Adrenal gland (tissue), 9 donors: ENCODE measurements at regions not wholly inside any gene's neighbourhood (a gene's known extent, or its start where the extent isn't known, plus 50 kb on each side); places are given as distances from the start of the nearest gene placed in this dataset.

ENCODE experiments used
- DNase-seq, 7 donors: peaks; one replicate each; pipeline ENCODE4 v3.0.0-alpha.2; 2019 to 2020
- H3K27ac ChIP-seq, 5 donors: fragments of 200-600 bp; sonication (generic) in 4 of 5; 1 replicate in 3 of 5; 2 replicates in 2 of 5; pipeline versions ENCODE4 v1.5.1 to v1.8.0; 2016 to 2020; ENCODE audit warnings: mild to moderate bottlenecking in 1 of 5
- H3K27me3 ChIP-seq: fragments of 200-600 bp; 2 replicates; pipeline ENCODE4 v1.8.0; 2021
- H3K36me3 ChIP-seq, 2 donors: fragments of 200-600 bp; replicated peaks in 1 of 2; 1 replicate in 1 of 2; 2 replicates in 1 of 2; pipeline versions ENCODE4 v1.5.1 to v1.8.0; 2018 to 2022
- H3K4me1 ChIP-seq, 2 donors: fragments of 200-600 bp; replicated peaks in 1 of 2; 1 replicate in 1 of 2; 2 replicates in 1 of 2; pipeline versions ENCODE4 v1.5.1 to v1.8.0; 2018 to 2021
- H3K4me3 ChIP-seq, 4 donors: fragments of 200-600 bp; sonication (generic) in 3 of 4; one replicate each; pipeline ENCODE4 v1.5.1; 2016 to 2018
- H3K9me3 ChIP-seq, 3 donors: fragments of 200-600 bp; sonication (generic) in 1 of 3; replicated peaks in 1 of 3; 1 replicate in 2 of 3; 2 replicates in 1 of 3; pipeline versions ENCODE4 v1.5.1 to v1.8.0; 2016 to 2021
- POLR2A ChIP-seq, 2 donors: fragments of 450-650 bp; IDR thresholded peaks; one replicate each; pipeline ENCODE4 v1.6.1; 2017; ENCODE audit warnings: antibody characterized with exemption in 2 of 2, mild to moderate bottlenecking in 2 of 2, moderate library complexity in 1 of 2
- WGBS, 4 donors: extraction: QIAGEN DNeasy Blood & Tissue Kit in 2 of 4; methylation state at CpG; one replicate each; pipeline versions ENCODE4 v1.1.5 to v1.1.7; 2013 to 2017; 5-methylcytosine and 5-hydroxymethylcytosine counted together
- intact Hi-C, 2 donors: fragments of 100-400 bp; cut with DNase I; formaldehyde crosslinking; loops; one replicate each; pipeline versions ENCODE4 v1.14.1 to v1.15.0; 2022 to 2023
- TF ChIP-seq, protein P1 (sequence below), 6 experiments: fragments of 450-650 bp in 4 of 6; fragments of 200-600 bp in 2 of 6; sonication (generic) in 1 of 6; IDR thresholded peaks; 1 replicate in 5 of 6; 2 replicates in 1 of 6; pipeline versions ENCODE4 v1.5.1 to v1.8.0; 2016 to 2021; ENCODE audit warnings: antibody characterized with exemption in 6 of 6, mild to moderate bottlenecking in 2 of 6, moderate library complexity in 1 of 6
- donor health status: healthy with polysubstance abuse.
- donor health status: Bipolar disorder and iron deficiency.
- donor health status: DM: yes; HTN: yes; CAD: no.
- donor health status: DM: no; HTN: no; CAD: no.
- donor health status: DM: no; HTN: no; CAD: no.

DNA sequence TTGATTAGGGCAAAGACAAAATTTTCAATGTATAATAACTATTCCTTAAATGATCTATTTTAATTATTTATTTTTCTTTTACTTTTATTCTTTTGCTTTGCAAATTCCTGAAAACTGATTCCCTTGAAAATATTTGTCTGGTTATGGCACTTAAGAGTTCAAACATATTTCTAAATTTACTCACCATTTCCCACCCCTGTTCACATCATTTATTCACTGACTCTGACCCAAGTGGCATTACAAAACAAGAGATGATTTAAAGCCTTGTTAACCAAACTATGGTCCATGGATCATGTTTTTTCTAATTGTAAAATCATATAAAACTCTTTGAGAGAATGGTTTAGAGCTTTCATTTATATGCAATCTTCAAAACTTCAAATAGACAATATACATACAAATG lies 1256.1 kb upstream of the LRRN3 start:
- H3K27me3 ChIP-seq: no peaks in the 10 kb centered on the region
- no peaks in the 10 kb centered on the region for H3K9me3 ChIP-seq
- DNase-seq: no peak
- H3K4me1 ChIP-seq: no peaks in the 10 kb centered on the region
- H3K36me3 ChIP-seq: no peaks in the 10 kb centered on the region
- H3K4me3 ChIP-seq: no peak overlapping the region
- TF ChIP-seq, protein P1, sequence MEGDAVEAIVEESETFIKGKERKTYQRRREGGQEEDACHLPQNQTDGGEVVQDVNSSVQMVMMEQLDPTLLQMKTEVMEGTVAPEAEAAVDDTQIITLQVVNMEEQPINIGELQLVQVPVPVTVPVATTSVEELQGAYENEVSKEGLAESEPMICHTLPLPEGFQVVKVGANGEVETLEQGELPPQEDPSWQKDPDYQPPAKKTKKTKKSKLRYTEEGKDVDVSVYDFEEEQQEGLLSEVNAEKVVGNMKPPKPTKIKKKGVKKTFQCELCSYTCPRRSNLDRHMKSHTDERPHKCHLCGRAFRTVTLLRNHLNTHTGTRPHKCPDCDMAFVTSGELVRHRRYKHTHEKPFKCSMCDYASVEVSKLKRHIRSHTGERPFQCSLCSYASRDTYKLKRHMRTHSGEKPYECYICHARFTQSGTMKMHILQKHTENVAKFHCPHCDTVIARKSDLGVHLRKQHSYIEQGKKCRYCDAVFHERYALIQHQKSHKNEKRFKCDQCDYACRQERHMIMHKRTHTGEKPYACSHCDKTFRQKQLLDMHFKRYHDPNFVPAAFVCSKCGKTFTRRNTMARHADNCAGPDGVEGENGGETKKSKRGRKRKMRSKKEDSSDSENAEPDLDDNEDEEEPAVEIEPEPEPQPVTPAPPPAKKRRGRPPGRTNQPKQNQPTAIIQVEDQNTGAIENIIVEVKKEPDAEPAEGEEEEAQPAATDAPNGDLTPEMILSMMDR (IDR thresholded peaks at IDR 0.05): no peak
- no peak for TF ChIP-seq POLR2A (IDR thresholded peaks at IDR 0.05)
- intact Hi-C loops: no loop called here
- no peak overlapping the region for H3K27ac ChIP-seq

DNA sequence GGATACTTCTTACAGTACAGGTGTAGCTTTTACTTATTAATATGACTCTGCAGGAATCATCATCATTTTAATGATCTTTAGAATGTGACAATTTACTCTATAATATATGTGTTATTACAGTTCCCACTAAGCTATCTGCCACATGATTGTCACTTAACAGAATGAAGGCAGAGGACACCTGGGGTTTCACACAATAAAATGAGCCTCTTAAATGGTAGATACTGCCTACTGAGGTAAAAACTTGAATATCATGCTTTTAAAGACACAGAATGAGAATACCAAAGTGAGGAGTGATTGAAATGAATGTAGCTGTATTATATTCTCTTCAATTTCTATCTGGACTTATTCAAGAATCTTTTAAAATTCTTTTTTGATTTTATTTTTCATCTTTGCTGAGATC lies 1255.3 kb upstream of the LRRN3 start:
- TF ChIP-seq, protein P1 (IDR thresholded peaks at IDR 0.05): no peak
- no peak for TF ChIP-seq POLR2A (IDR thresholded peaks at IDR 0.05)
- Histone ChIP-seq H3K4me3 (no peak overlapping the region), H3K4me1 (no peaks in the 10 kb centered on the region), H3K9me3 (no peaks in the 10 kb centered on the region), H3K36me3 (no peaks in the 10 kb centered on the region), H3K27ac (no peak overlapping the region), H3K27me3 (no peaks in the 10 kb centered on the region)
- no peak for DNase-seq
- intact Hi-C loops: no loop called here

DNA sequence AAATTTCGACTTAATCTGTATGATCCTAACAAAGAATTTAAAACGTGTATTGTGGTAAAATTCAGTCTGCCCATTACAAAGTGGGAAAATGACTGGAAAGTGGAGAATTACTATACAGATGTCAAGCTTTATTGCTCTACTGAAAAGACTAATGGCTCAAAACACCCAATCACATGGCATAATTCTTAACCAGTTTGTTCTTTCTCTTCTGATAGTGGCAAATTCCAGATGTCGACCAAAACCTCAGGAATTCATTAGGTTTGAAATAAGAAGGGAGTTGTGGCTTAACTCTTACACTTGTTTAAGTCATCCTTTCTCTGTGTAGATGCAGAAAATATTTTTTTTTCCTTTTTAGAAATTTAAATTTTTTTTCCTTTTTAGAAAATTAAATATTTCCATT lies 1254.9 kb upstream of the LRRN3 start:
- no peak for TF ChIP-seq POLR2A (IDR thresholded peaks at IDR 0.05)
- TF ChIP-seq, protein P1 (IDR thresholded peaks at IDR 0.05): no peak
- DNase-seq: no peak
- Histone ChIP-seq H3K9me3 (no peaks in the 10 kb centered on the region), H3K27ac (no peak overlapping the region), H3K27me3 (no peaks in the 10 kb centered on the region), H3K4me3 (no peak overlapping the region), H3K4me1 (no peaks in the 10 kb centered on the region), H3K36me3 (no peaks in the 10 kb centered on the region)
- intact Hi-C loops: no loop called here
- WGBS, 4 donors: 78 to 90% (median 84%) methylated on average over 3 of the region's 3 CpGs

GRCh38 chr7:109842386-109842785 lies 1248.5 kb upstream of the LRRN3 start:
- H3K36me3 ChIP-seq: no peaks in the 10 kb centered on the region
- DNase-seq: no peak
- no peak overlapping the region for H3K27ac ChIP-seq
- H3K27me3 ChIP-seq: no peaks in the 10 kb centered on the region
- H3K4me3 ChIP-seq: no peak overlapping the region
- H3K9me3 ChIP-seq: no peaks in the 10 kb centered on the region
- 54 to 63% (median 58%) methylated on average over 4 of the region's 4 CpGs for WGBS, 4 donors
- intact Hi-C loops: loop anchor here in 1 of 2 donors (10.0 kb wide), 1 partner anchor 1892 kb away; no protein-coding TSS in a partner anchor
- TF ChIP-seq, protein P1 (IDR thresholded peaks at IDR 0.05): no peak
- TF ChIP-seq POLR2A (IDR thresholded peaks at IDR 0.05): no peak
- H3K4me1 ChIP-seq: no peaks in the 10 kb centered on the region
